Activated CD4-positive, CD25-positive, alpha-beta regulatory T cell treated with anti-CD3 and anti-CD28 coated beads, Interleukin-2, amount 50 U/mL, for 72 hours (primary cell): ENCODE measurements at regions not wholly inside any gene's neighbourhood (a gene's known extent, or its start where the extent isn't known, plus 50 kb on each side); places are given as distances from the start of the nearest gene placed in this dataset.

Source experiments
- DNase-seq: peaks from one replicate; pipeline ENCODE4 v3.0.0; 2021

DNA sequence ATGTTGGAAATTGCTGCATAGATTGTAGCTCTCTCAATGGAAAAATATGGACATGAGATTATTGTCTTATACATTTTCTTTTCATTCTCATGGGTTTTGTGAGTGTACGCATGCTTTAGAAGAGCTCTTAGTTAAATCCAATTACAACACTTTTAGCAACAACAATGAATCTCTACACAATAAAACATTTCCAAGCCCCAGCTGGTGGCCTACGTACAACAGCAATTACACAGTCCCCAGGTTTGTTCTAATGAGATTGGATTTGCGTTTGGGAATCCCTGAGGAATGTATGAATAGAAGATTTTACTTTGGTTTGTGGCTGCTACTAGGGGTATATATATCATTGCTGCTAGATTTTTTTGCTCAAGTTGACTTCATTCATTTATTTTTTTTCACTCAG lies 98.6 kb downstream of the FHDC1 start:
- DNase-seq: no peak

DNA sequence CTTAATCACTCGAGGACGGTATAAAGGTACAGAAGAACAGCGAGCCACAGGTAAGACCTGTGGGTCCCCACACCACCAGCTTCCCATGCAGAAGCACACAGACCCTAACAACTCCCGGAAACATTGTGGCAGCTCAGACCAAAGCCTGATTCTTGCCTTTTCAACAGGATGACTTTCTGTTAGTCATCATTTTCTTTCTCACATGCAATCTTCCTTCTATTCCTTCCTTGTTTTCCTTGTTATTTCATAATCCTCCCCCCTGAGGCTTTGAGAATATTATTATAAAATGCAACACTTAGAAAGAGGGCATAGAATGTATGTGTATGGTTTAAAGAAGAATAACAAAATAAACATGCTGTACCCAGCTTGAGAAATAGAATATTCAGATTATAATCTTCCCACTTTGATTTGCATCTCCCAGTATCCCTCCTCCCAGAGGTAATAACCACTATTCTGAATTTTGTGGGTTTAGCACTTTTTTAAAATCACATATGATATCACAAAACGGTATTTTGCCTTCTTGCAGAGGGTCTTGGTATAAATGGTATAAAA lies 100.9 kb downstream of the FHDC1 start:
- DNase-seq: no peak

DNA sequence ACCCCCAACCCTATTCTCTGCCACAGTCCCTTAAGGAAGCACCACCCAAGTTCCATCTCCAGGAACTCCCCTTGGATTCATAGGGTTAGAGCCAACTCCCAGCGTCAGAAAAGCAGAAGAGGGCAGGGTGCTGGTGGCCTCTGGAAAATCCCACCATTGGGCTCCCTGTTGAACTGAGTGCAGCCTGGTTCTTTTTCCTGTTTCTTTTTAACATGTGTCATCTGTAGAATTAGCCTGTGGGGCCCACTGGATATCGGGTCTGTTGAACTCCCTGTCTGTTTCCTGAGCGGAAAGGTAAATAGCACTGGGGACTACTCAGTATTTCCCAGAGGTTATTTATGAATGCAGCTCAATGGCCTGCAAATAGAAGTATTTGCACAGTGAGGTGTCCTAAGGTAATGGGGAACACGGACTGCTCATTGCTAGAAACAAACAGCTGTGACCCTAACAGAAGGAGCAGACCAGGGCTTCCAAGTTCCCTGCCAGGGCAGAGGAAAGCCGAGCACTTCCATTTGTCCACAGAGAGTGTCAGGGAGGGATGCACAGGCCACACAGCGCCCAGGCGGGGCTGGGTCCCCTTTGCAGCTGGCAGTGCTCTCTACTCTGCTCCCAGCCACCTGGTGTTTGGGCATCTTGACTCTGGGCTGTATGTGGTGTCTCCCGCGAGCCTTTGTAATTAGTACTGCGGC lies 102.6 kb downstream of the FHDC1 start:
- no peak for DNase-seq

DNA sequence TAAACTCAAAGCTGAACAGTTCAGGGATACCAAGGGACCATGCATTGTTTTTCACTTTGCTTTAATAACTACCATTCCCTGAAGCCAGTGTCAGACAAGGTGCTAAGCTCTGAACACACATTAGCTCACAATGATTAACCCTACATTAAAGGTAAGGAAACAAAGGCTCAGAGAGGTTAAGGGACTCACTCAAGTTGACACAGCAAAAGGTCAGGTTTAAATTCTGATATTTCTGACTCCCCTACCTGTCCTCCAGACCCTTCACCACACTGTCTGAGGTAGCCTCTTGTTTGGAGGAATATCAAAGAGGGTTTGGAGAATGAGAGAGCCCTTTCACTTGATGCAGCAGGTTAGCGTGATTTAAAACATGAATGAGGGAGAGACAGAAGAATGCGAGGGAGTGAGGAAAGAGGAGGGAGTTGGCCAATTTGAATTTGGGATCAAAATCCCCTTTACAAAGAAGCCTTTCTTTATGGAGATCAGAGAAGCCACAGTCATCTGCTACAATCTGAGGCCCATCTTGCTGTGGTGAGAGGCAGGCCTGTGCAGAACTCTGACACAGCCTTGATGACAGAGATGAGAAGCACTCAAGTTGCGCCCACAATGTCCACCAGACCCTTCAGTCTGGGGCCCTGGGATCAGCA lies 103.5 kb downstream of the FHDC1 start:
- DNase-seq: no peak

DNA sequence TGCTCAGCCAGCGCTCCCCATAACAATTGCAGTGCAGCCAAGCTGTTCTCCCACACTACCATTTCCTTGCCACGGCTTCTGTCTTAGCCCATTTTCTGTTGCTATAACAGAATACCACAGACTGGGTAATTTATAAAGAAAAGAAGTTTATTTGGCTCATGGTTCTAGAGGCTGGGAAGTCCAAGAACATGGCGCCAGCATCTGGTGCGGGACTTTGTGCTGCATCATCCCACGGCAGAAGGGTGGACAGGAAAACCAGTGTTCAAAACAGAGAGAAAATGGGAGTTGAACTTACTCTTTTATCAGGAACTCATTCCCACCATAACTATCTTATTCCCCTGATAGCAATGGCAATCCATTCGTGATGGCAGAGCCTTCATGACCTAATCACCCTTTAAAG lies 104.6 kb downstream of the FHDC1 start:
- DNase-seq: no peak

DNA sequence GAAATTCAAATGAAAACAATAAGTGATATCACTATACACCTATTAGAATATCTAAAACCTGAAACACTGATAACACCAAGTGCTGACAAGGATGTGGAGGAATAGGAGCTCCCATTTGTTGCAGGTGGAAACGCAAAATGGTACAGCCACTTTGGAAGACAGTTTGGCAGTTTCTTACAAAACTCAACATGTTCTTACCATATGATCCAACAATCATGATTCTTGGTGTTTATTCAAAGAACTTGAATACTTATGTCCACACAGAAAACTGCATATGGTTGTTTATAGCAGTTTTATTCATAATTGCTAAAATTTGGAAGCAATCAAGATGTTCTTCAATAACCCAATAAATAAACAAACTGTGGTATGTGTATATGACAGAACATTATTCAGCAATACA lies 107.9 kb downstream of the FHDC1 start:
- DNase-seq: no peak

DNA sequence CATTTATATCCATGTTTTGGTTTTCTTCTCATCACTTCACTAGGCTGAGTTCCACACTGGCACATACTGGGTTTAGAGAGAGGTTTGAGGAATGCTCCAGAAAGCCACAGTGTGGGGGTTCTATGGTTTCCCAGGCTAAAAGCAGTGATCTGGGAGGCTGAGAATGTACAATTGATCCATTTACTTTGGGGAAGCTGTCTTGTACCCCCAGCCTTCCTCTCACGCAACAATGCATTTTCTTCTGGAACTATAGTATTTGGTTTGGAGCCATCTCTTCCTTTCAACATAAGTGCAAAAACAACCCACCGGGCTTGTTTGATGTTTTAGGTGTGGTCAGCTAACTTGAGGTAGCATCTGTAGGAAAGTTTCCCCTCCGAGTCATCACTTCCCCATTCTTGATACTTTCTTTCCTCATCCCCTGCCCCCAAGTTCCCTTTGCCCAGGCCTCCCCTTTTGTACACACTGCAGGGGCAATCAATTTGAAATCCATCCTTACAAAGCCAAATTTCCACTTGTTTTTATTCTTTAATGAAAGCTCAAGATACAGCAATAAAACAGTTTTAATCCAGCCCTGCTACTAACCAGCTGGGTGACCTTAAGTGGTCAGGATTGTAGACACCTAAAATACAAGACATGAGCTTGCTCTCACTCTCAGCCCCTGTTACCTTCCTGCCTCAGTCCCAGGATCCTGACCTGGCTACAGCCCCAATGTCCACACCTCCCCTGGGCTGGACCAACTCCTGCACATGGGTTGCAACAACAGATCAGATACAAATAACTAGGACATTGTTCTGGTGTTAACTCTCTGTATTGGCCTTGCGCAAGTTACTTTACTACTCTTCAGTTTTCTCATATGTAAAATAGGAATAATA lies 109.2 kb downstream of the FHDC1 start:
- DNase-seq: no peak

DNA sequence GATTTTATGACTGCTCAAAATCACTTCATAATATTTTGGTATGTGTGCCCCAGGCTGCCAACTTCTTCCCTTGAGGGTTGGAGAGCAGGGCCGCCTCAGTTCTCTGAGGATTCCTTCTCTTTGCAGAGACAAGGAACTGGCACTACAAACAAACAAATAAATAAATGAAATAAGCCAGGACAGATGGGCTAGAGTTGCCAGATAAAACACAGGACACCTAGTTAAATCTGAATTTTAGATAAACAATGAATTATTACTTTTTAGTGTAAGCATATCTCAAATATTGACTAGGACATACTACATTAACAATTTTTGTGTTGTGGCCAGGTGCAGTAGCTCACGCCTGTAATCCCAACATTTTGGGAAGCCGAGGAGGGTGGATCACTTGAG lies 122.5 kb downstream of the FHDC1 start:
- DNase-seq: no peak

DNA sequence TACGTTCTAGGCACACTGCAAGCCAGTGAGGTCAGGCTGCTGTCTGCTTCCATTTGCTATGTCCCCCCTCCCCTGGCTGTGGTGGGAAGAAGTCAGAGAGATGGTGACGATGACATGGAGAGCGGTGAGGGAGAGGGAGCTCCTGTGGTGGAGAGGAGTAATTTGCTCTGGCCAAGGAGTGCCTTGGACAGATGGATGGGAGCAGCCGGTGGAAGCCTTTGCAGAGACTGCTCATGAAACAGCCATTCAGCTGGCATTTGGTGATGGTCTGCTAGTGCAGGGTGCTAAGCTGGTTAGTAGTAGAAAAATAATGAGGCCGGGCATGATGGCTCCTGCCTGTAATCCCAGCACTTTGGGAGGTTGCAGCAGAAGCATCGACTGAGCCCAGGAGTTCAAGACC lies 124.1 kb downstream of the FHDC1 start:
- no peak for DNase-seq

DNA sequence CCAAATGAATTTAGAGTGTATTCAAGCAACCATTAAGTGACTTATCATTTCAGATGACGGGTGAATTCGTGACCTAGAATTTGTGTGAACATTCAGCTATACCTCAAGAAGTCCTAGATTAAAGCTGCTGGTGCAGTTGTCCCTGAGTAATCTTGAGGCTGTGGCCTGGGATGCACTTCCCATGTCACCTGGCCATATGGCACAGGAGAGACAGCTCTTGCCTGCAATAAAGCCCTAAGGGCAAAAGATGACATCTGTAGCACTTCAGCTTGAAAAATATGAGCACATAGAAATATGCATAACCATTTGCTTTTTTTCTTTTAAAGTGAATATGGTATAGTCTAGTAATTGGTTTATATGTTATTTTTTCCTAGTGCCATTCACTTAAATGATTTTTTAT lies 125.8 kb downstream of the FHDC1 start:
- no peak for DNase-seq

DNA sequence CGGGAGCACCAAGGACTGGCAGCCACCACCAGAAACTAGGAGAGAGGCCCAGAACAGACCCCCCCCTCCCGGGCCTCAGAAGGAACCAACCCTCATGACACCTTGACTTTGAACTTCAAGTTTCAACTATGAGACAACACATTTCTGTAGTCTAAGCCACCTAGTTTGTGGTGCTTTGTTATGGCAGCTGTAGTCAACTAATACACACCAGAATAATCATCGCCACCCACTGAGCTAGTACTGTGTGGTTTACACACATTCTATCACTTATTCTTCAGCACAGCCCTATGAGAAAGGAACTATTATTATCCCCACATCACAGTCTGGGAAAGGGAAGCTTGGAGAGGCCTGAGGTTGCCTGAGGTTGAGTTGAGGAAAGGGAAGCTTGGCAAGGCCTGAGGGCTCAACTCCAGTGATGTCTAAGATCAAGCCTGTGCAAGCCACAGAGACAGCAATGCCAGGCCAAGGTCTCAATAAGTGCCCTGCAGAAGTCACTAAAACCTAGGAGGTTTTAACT lies 126.6 kb downstream of the FHDC1 start:
- DNase-seq: no peak

DNA sequence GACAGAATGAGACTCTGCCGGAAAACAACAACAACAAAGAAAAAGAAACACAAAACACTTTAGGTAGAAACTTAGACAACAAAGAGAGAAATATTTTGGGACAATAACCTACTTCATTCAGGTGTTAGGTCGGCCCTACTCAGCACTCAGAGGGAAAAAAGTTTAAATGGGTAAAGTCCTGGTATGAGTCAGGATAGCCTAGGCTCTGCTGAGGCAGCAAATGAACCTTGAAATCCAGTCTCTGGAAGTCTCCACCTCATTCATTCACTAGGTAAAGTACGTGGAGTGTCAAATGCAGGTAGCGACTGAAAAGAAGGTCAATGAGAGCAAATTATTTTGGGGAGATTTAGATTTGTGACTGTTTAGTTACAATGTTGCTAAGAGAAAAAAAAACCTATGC lies 127.4 kb downstream of the FHDC1 start:
- DNase-seq: no peak

DNA sequence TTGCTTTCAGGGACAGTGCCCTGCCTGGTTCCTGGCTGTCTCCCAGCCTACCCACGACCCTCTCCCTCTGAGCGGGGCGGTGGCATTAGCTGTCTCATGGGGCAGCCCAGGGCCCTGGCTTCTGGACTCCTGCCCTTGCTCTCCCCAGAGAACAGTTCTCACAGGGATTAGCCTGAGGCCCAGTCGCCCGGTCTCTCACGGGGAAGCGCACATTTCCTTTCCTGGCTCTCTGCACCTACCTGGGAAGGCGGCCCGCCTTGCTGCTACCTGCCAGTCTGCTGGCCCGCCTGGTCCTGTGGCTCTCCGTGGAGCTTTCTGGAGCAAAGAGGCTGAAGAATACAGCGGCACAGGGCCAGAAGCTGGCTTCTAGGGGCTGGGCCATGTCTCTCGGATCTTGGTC lies 128.4 kb downstream of the FHDC1 start:
- no peak for DNase-seq

DNA sequence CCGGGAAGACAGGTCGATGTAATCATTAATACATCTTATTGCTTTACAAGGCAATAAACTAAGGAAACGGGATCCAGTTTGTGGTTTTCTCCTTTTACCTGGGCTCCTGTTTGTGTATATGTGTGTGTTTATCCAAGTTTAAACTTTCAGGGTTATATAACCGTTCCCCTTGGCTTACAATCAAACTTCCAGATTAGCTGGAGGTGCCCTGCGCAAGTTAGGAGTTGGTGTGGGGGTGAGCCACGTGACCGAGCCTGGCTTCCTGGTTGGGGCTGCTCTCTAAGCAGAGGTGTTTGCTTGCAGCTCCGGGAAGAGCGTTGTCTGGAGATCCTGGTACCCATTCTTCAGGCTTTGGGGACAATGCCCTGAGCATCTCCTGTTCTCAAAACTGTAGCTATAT lies 129.2 kb downstream of the FHDC1 start:
- DNase-seq: no peak

DNA sequence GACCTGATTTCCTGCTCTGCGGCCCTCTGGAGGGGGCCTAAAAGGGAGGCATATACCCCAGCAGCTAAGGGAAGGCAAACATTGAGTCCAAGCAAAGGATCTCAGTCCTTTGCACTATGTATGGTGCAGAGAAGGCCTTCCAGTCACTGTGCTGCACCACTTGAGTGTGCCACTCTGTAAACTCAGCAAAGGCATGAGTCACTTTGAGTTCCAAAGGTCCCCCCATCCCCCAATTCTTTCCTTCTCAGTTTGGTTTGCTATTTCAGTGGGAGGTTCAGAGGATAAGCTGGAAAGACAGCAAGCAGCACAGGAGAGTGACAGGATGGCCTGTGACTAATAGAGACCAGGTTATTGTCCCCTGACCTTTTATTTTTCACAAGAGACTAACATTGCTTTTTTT lies 131.3 kb downstream of the FHDC1 start:
- DNase-seq: no peak

DNA sequence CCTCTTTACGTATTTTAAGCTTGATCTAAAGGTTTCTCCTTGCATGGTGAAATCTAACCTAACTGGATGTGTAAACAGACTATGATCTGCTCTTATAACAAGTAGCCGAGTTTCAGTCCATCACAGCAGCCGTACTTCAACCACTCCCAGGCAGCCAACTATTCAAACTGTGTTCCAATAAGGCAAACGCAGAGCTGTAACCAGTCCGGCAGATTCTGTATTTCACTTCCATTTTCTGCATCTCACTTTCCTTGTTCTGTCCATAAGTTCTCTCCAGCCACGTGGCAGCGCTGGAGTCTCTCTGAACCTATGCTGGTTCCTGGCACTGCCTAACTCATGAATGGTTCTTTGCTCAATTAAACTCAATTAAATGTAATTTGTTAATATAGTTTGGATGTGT lies 132.6 kb downstream of the FHDC1 start:
- DNase-seq: no peak

DNA sequence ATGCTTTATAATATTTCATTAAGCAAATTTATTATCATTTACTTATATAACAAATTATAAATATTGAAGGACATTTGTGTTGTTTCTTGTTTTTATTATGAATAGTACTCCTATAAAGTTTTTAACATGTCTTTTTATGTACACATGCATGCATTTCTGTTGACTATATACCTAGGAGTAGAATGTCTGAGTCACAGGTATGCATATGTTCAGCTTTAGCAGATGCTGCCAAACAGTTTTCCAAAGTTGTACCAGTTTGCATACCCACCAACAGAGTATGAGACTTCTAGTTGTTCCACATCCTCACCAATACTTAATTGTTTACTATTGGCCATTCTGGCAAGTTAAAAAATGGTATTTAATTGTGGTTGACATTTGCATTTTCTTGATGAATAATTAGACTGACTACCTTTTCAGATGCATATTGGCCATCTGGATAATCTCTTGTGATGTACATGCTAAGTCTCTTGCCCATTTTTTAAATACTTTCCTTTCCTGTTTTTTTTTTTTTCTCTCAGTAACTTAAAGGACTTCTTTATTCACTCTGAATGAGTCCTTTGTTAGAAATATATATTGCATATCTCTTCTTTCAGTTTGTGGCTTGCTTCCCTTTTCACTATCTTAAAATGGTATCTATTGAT lies 132.2 kb upstream of the TRIM2 start:
- no peak for DNase-seq

DNA sequence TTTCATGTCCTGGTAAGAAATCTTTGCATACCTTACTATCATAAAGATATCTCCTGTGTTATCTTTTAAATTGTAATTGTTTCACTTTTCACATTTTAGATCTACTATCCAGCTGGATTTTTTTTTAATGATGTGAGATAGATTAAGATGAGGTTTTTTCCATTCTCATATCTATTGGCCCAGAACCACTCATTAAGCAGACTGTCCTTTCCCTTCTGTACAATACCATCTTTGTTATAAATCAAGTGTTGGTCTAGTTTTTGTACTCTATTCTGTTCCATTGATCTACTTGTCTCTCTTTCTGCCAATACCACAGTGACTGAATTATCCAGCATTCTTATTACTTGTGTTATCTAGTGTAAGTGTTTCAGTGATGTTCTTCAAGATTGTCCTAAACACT lies 131.6 kb upstream of the TRIM2 start:
- no peak for DNase-seq

DNA sequence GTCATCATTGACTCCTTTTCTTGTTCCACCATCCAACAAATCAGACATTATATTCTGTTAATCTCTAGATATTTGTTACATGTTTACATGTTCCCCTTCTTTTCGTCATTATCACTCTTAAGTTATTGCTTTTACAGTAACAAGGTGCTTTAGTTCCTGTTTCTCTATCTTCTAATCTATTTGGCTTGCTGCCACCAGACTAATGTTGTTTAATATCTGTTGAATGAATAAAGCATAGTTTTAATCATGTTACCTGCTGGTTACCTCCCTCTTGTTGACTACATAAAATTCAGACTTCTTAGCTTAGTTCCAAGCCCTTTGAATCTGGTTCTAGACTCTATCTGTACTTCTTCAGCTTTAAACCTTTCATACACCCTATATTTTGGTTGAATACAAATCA lies 129.8 kb upstream of the TRIM2 start:
- DNase-seq: no peak

DNA sequence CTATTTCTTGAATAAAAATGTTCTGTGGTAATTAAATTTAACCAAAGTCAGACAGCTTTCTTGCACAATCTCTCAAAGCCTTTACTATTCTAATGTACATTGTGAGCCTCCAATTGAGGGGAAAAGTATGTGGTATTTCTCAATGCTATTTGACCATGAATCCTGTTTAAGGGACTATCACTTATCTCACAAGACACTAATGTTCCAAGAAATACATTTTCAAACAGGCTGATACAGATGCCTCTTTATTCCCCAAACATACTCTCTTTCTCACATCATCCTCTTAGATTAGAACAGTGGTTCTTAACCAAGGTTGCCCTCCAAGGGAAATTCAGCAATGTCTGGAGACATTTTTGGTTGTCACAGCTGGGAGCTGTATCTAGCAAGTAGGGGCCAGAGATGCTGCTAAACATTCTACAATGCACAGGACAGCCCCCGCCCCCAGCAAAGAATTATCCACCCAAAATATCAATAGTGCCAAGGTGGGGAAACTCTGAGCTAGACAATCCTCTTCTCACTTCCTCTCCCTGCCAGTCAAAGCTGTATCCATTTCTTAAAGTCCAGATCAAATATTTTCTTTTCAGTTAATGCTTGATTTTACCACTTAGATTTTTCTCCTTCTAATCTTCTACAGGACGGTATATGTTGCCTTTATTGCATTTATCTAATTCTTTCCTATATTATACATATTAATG lies 129.2 kb upstream of the TRIM2 start:
- DNase-seq: no peak

DNA sequence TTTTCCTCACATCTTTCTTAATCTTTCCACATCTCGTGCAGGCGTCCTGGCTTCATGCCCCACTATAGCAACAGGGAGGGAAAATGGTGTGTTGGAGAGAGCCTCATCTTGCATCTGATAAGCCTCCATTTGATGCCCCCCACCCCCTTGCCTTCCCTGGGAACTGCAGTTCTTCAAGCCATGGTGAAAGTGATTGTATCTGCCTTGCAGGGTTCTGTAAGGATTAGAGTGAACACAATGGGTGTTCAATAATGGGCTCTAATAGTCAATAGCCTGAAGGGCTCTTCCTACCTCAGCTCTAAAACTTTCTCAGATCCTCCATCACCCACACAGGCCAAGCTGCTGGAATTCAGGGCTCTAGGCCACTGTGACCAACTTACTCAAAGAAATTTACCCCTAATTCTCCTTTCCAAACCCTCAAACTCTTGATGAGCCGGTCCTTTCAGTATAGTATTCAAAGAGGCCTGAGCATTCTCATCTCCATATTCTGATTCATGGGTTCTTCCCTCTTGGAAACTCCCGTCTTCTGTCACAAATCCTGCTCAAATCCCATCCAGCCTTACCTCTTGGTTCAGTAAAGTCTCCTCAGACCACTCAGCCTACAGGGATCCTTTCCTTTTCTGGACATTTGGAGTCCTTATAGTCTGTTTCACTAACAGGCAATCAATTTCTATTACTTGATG lies 128.3 kb upstream of the TRIM2 start:
- no peak for DNase-seq

DNA sequence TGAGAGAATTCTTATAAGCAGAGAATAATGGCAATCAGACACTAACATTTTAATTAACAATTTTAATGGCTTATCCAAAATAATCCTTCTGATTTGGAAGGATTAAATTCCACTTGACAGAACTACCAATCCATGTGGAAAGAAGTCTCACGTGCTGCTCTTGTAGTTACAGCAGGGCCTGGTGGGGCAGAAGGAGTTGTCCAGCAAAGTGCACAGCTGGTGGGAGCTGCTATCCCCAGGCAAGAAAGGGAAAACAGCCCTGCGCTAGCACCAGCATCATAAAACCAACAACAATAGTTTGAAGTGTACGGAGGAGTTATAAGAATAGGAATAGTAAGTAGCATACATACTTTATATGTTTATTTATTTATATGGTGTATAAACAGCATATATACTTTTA lies 127.4 kb upstream of the TRIM2 start:
- DNase-seq: no peak
